Stomach (tissue), 4 donors: ENCODE measurements at regions not wholly inside any gene's neighbourhood (a gene's known extent, or its start where the extent isn't known, plus 50 kb on each side); places are given as distances from the start of the nearest gene placed in this dataset.

Source experiments
- CTCF ChIP-seq, 7 experiments: fragments of 450-650 bp in 4 of 7; fragments of 200-600 bp in 3 of 7; sonication (generic) in 3 of 7; IDR thresholded peaks; one replicate each; pipeline ENCODE4 v1.5.1; 2016 to 2019; ENCODE audit warnings: antibody characterized with exemption in 7 of 7, control low read depth in 2 of 7, mild to moderate bottlenecking in 1 of 7
- POLR2A ChIP-seq, 4 donors: fragments of 450-650 bp; IDR thresholded peaks; one replicate each; pipeline ENCODE4 v1.6.1; 2016; ENCODE audit warnings: antibody characterized with exemption in 4 of 4, control low read depth in 2 of 4, mild to moderate bottlenecking in 1 of 4, moderate library complexity in 1 of 4

GRCh38 chr19:31140717-31141116, 208.5 kb downstream of the TSHZ3 start:
- TF ChIP-seq CTCF (IDR thresholded peaks at IDR 0.05) (no peak), POLR2A (IDR thresholded peaks at IDR 0.05) (no peak)
